Left forelimb (tissue), 1 donor: ENCODE measurements at regions not wholly inside any gene's neighbourhood (a gene's known extent, or its start where the extent isn't known, plus 50 kb on each side); places are given as distances from the start of the nearest gene placed in this dataset.

Experiments used
- DNase-seq: peaks from one replicate; pipeline ENCODE4 v3.0.0-alpha.2; 2018; ENCODE audit warnings: low spot score

- no peak for DNase-seq
Measured at GRCh38 chr4:163871078-163871477, 376.6 kb downstream of the TMA16 start.

- no peak for DNase-seq
Measured at GRCh38 chr4:163875327-163875726, 380.8 kb downstream of the TMA16 start.

- DNase-seq: no peak
Measured at GRCh38 chr4:163878336-163879121, 384.0 kb downstream of the TMA16 start.

- DNase-seq: no peak
Measured at GRCh38 chr4:163892417-163892816, 397.9 kb downstream of the TMA16 start.

GRCh38 chr4:163895378-163896005 is 401.0 kb downstream of the TMA16 start:
- no peak for DNase-seq

GRCh38 chr4:163901319-163901718 is 406.8 kb downstream of the TMA16 start:
- no peak for DNase-seq

GRCh38 chr4:163902417-163902816 is 407.9 kb downstream of the TMA16 start:
- DNase-seq: no peak

GRCh38 chr4:163911891-163912290 is 417.4 kb downstream of the TMA16 start:
- DNase-seq: no peak

GRCh38 chr4:163913571-163913970 is 419.1 kb downstream of the TMA16 start:
- DNase-seq: no peak

- DNase-seq: no peak
Measured at GRCh38 chr4:163915896-163916295, 421.4 kb downstream of the TMA16 start.

- DNase-seq: no peak
Measured at GRCh38 chr4:163920426-163920825, 425.9 kb downstream of the TMA16 start.

- no peak for DNase-seq
Measured at GRCh38 chr4:163922302-163922701, 427.8 kb downstream of the TMA16 start.

- DNase-seq: no peak
Measured at GRCh38 chr4:163923092-163923491, 428.6 kb downstream of the TMA16 start.

GRCh38 chr4:163930086-163930485 is 435.6 kb downstream of the TMA16 start:
- no peak for DNase-seq

GRCh38 chr4:163932504-163932903 is 438.0 kb downstream of the TMA16 start:
- DNase-seq: no peak

GRCh38 chr4:163939597-163939996 is 445.1 kb downstream of the TMA16 start:
- DNase-seq: no peak

GRCh38 chr4:163941221-163941905 is 446.9 kb downstream of the TMA16 start:
- no peak for DNase-seq

- no peak for DNase-seq
Measured at GRCh38 chr4:163948920-163949455, 454.5 kb downstream of the TMA16 start.

- no peak for DNase-seq
Measured at GRCh38 chr4:163949976-163950601, 455.6 kb downstream of the TMA16 start.

GRCh38 chr4:163955288-163955687 is 460.8 kb downstream of the TMA16 start:
- DNase-seq: no peak

- DNase-seq: no peak
Measured at GRCh38 chr4:163958751-163959150, 464.3 kb downstream of the TMA16 start.

- DNase-seq: no peak
Measured at GRCh38 chr4:163959932-163960331, 465.4 kb downstream of the TMA16 start.
